GM12878 (cell line): ENCODE measurements at regions not wholly inside any gene's neighbourhood (a gene's known extent, or its start where the extent isn't known, plus 50 kb on each side); places are given as distances from the start of the nearest gene placed in this dataset.

Source experiments
- ATAC-seq: fragments of 200-7000 bp; cut with Tn5 transposase; 3 replicates; pipeline ENCODE4 v1.9.1; 2020; ENCODE audit warnings: mild to moderate bottlenecking, moderate library complexity
- BruUV-seq: library from RNA; stranded (reverse); fragments of 400-500 nt; replicated peaks from 2 replicates; lab custom pipeline; 2021; lab: Mats Ljungman, UMichigan
- CTCF ChIA-PET: fragments of 300-600 bp; sonication (Branson Sonifier 250); formaldehyde crosslinking; extraction: SDS; loops from one replicate; lab custom pipeline; 2021; ENCODE audit warnings: inconsistent platforms; lab: Yijun Ruan, JAX
- POLR2A ChIA-PET: fragments of 350-600 bp; formaldehyde crosslinking; extraction: SDS; loops from one replicate; lab custom pipeline; 2021; ENCODE audit warnings: inconsistent platforms; lab: Charles Lee
- RAD21 ChIA-PET: fragments of 300-600 bp; sonication (Branson Sonifier 250); formaldehyde crosslinking; loops from one replicate; lab custom pipeline; 2023; ENCODE audit warnings: antibody characterized with exemption; ENCODE audit not compliant: unreplicated experiment; lab: Charles Lee
- SMC1A ChIA-PET: fragments of 300-600 bp; sonication (Branson Sonifier 250); formaldehyde crosslinking; loops from one replicate; lab custom pipeline; 2023; ENCODE audit not compliant: unreplicated experiment, uncharacterized antibody; lab: Charles Lee
- DNase-seq: peaks from one replicate; pipeline ENCODE4 v3.0.0-alpha.2; 2011; ENCODE audit warnings: low read depth, low spot score
- FAIRE-seq: peaks from 3 replicates; lab custom pipeline; 2011; peaks lifted over from hg19 to GRCh38; lab: Jason Lieb, UNC
- H2AFZ ChIP-seq: 2 replicates; pipeline ENCODE4 v1.6.0; 2011; ENCODE audit warnings: low read depth, low read length, control low read depth; ENCODE audit not compliant: control insufficient read depth
- H3K27ac ChIP-seq: 2 replicates; pipeline ENCODE4 v1.5.1; 2011; ENCODE audit warnings: control low read depth; ENCODE audit not compliant: control insufficient read depth, insufficient read depth
- H3K27me3 ChIP-seq, 2 experiments: replicated peaks in 1 of 2; 2 replicates each; pipeline versions ENCODE4 v1.6.0 to v1.6.1; 2011; ENCODE audit warnings: low read length in 1 of 2; ENCODE audit not compliant: control insufficient read depth in 2 of 2, insufficient read depth in 2 of 2
- H3K36me3 ChIP-seq, 2 experiments: 2 replicates each; pipeline ENCODE4 v1.5.1; 2011; ENCODE audit warnings: low read length in 1 of 2; ENCODE audit not compliant: control insufficient read depth in 2 of 2, insufficient read depth in 2 of 2
- H3K4me1 ChIP-seq: 2 replicates; pipeline ENCODE4 v1.6.1; 2011; ENCODE audit warnings: mild to moderate bottlenecking, low read length, moderate library complexity, mixed read lengths; ENCODE audit not compliant: control insufficient read depth, insufficient read depth
- H3K4me2 ChIP-seq: 2 replicates; pipeline ENCODE4 v1.6.0; 2011; ENCODE audit warnings: control low read depth; ENCODE audit not compliant: control insufficient read depth, insufficient read depth
- H3K4me3 ChIP-seq: fragments of 200-600 bp; sonication (generic); 2 replicates; pipeline ENCODE4 v1.5.1; 2016
- H3K79me2 ChIP-seq: 2 replicates; pipeline ENCODE4 v1.6.0; 2011; ENCODE audit warnings: low read length; ENCODE audit not compliant: control insufficient read depth, insufficient read depth
- H3K9ac ChIP-seq: 2 replicates; pipeline ENCODE4 v1.8.0; 2011; ENCODE audit warnings: low read length, control low read depth, mixed read lengths; ENCODE audit not compliant: control insufficient read depth, insufficient read depth
- H3K9me3 ChIP-seq: replicated peaks from 3 replicates; pipeline ENCODE4 v1.5.1; 2011; ENCODE audit warnings: mild to moderate bottlenecking, low read length; ENCODE audit not compliant: control insufficient read depth, insufficient read depth
- H4K20me1 ChIP-seq: 2 replicates; pipeline ENCODE4 v1.6.0; 2011; ENCODE audit not compliant: control insufficient read depth, insufficient read depth
- BMI1 ChIP-seq: fragments of 450-650 bp; IDR thresholded peaks from 2 replicates; pipeline ENCODE4 v1.6.1; 2016; ENCODE audit warnings: mild to moderate bottlenecking, moderate library complexity, borderline replicate concordance
- CBFB ChIP-seq: IDR thresholded peaks from 2 replicates; pipeline ENCODE4 v1.6.1; 2016; ENCODE audit warnings: antibody characterized with exemption, low read depth
- CHD2 ChIP-seq: IDR thresholded peaks from 2 replicates; pipeline ENCODE4 v1.6.1; 2011; ENCODE audit warnings: low read depth, low read length, improper control_type of control experiment, borderline replicate concordance
- ESRRA ChIP-seq: IDR thresholded peaks from 2 replicates; pipeline ENCODE4 v1.6.1; 2012; ENCODE audit warnings: mild to moderate bottlenecking, low read length, improper control_type of control experiment
- LARP7 ChIP-seq: fragments of 450-650 bp; IDR thresholded peaks from 2 replicates; pipeline ENCODE4 v1.6.1; 2017; ENCODE audit warnings: mild to moderate bottlenecking
- NR2C2 ChIP-seq: IDR thresholded peaks from 2 replicates; pipeline ENCODE4 v1.6.1; 2011; ENCODE audit warnings: borderline replicate concordance, low read depth; ENCODE audit not compliant: control insufficient read depth, insufficient read length
- RB1 ChIP-seq: fragments of 450-650 bp; formaldehyde crosslinking; IDR thresholded peaks from 2 replicates; pipeline ENCODE4 v1.6.1; 2017; ENCODE audit warnings: mild to moderate bottlenecking, borderline replicate concordance
- ZBTB4 ChIP-seq: fragments of 450-650 bp; formaldehyde crosslinking; IDR thresholded peaks from 2 replicates; pipeline ENCODE4 v1.4.0; 2022; ENCODE audit warnings: mild to moderate bottlenecking, moderate library complexity
- WGBS: methylation state at CpG from one replicate; pipeline ENCODE4 v1.1.6; 2016; ENCODE audit warnings: low lambda C conversion rate; ENCODE audit not compliant: insufficient replicate concordance, insufficient coverage; ENCODE audit errors: missing lambda C conversion rate; 5-methylcytosine and 5-hydroxymethylcytosine counted together
- in situ Hi-C: fragments of 300-500 bp; cut with MboI; formaldehyde crosslinking; loops from 9 replicates; pipeline ENCODE4 v1.14.3; 2018; ENCODE audit warnings: mixed read lengths
- intact Hi-C: fragments of 100-400 bp; cut with micrococcal nuclease; formaldehyde crosslinking; loops from one replicate; pipeline ENCODE4 v1.14.2; 2022; ENCODE audit not compliant: unreplicated experiment
- TF ChIP-seq, protein P1 (sequence below): IDR thresholded peaks from 2 replicates; pipeline ENCODE4 v1.6.1; 2011; ENCODE audit warnings: borderline replicate concordance, low read depth, mild to moderate bottlenecking, moderate library complexity, low read length; ENCODE audit not compliant: insufficient read depth, poor library complexity, severe bottlenecking
- TF ChIP-seq, protein P2 (sequence below): IDR thresholded peaks from 2 replicates; pipeline ENCODE4 v1.6.1; 2012; ENCODE audit warnings: low read length, inconsistent platforms

DNA sequence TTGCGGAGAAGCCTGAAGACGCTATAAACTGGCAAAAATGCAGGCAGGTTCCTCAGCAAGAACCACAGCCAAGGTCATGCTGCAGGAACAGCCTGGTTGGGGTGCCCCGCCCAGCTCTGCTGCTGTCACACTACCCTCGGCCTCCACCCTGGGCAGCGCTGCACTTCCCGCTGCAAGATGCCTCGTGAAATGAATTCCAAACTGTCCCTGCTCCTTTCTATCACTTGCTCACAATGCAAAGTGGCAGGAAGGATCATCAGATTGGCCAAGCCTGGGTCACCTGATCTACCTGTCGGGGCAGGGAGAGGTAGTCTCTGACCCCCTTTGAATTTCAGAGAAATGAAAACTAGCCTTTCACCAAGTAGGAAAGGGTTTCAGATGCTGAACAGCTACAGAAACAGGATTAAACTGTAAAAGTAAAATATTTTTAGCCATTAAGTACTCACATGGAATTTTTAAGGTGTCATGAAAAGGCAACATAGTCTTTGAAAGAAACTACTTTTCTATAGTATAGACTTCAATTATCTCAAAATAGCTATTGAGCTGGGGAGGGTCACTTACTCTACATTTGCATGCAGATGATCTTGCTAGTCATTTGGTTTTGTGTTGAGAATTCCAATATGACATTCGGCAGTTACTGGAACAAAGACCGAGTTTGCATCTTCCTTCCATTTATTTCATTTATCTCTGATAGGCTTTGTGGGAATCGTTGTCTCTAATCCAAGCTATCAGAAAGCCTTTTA lies 236.4 kb upstream of the ASCC3 start:
- H3K4me3 ChIP-seq = no peak overlapping the region
- intact Hi-C loops = no loop called here
- H3K9ac ChIP-seq = no peak overlapping the region
- TF ChIP-seq, protein P1, sequence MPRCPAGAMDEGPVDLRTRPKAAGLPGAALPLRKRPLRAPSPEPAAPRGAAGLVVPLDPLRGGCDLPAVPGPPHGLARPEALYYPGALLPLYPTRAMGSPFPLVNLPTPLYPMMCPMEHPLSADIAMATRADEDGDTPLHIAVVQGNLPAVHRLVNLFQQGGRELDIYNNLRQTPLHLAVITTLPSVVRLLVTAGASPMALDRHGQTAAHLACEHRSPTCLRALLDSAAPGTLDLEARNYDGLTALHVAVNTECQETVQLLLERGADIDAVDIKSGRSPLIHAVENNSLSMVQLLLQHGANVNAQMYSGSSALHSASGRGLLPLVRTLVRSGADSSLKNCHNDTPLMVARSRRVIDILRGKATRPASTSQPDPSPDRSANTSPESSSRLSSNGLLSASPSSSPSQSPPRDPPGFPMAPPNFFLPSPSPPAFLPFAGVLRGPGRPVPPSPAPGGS = no peak
- TF ChIP-seq CBFB = no peak
- TF ChIP-seq, all 136 proteins: peak for 0
- no peaks in the 10 kb centered on the region for H3K4me1 ChIP-seq
- SMC1A ChIA-PET = interaction anchor here (1.0 kb wide), 1 partner anchor 439 kb away, joined by 3 read pairs; no protein-coding TSS in a partner anchor
- H2AFZ ChIP-seq = no peak overlapping the region
- in situ Hi-C loops = no loop called here
- H3K4me2 ChIP-seq = no peak overlapping the region
- no peaks in the 10 kb centered on the region for H3K9me3 ChIP-seq
- RAD21 ChIA-PET = no interaction called here
- H4K20me1 ChIP-seq = no peaks in the 10 kb centered on the region
- BruUV-seq = no TSS peak
- 0 out of 4 replicates have a peak, but pooled peaks cover 0 to 1% of the 10 kb centered on the region in 2 experiments for H3K27me3 ChIP-seq
- ATAC-seq (no peak), FAIRE-seq (no peak), DNase-seq (no peak)
- 16% methylated on average over 11 of the region's 11 CpGs for WGBS
- H3K27ac ChIP-seq = no peak overlapping the region
- CTCF ChIA-PET = interaction anchor here (0.8 to 1.1 kb wide), 2 partner anchors 14 to 109 kb away, joined by 3 read pairs; no protein-coding TSS in a partner anchor
- POLR2A ChIA-PET = no interaction called here
- H3K79me2 ChIP-seq = no peaks in the 10 kb centered on the region
- no peaks in the 10 kb centered on the region for H3K36me3 ChIP-seq

- no TSS peak for BruUV-seq
- WGBS = 0% methylated on average over 1 of the region's 1 CpG
- Histone ChIP-seq H3K79me2 (no peaks in the 10 kb centered on the region), H3K9ac (no peak overlapping the region), H3K4me3 (no peak overlapping the region), H3K27me3 (0 out of 4 replicates have a peak, but pooled peaks cover 0 to 1% of the 10 kb centered on the region in 2 experiments), H3K9me3 (no peaks in the 10 kb centered on the region), H2AFZ (no peak overlapping the region), H4K20me1 (no peaks in the 10 kb centered on the region), H3K27ac (no peak overlapping the region), H3K36me3 (no peaks in the 10 kb centered on the region), H3K4me2 (no peak overlapping the region), H3K4me1 (no peaks in the 10 kb centered on the region)
- in situ Hi-C loops = no loop called here
- CTCF ChIA-PET = interaction anchor here (0.8 to 1.1 kb wide), 2 partner anchors 13 to 109 kb away, joined by 3 read pairs; no protein-coding TSS in a partner anchor
- POLR2A ChIA-PET = no interaction called here
- SMC1A ChIA-PET = no interaction called here
- DNase-seq = no peak
- intact Hi-C loops = no loop called here
- ATAC-seq = no peak
- FAIRE-seq = no peak
- RAD21 ChIA-PET = no interaction called here
- TF ChIP-seq CHD2 (no peak), BMI1 (no peak), ESRRA (no peak), RB1 (no peak), LARP7 (no peak), NR2C2 (no peak), ZBTB4 (no peak)
- TF ChIP-seq, protein P2, sequence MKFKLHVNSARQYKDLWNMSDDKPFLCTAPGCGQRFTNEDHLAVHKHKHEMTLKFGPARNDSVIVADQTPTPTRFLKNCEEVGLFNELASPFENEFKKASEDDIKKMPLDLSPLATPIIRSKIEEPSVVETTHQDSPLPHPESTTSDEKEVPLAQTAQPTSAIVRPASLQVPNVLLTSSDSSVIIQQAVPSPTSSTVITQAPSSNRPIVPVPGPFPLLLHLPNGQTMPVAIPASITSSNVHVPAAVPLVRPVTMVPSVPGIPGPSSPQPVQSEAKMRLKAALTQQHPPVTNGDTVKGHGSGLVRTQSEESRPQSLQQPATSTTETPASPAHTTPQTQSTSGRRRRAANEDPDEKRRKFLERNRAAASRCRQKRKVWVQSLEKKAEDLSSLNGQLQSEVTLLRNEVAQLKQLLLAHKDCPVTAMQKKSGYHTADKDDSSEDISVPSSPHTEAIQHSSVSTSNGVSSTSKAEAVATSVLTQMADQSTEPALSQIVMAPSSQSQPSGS = no peak
Observed at GRCh38 chr6:101118136-101118396, 236.9 kb upstream of the ASCC3 start.
